GM18870 (cell line): ENCODE measurements at regions not wholly inside any gene's neighbourhood (a gene's known extent, or its start where the extent isn't known, plus 50 kb on each side); places are given as distances from the start of the nearest gene placed in this dataset.

ENCODE experiments used
- ATAC-seq: cut with Tn5 transposase; IDR thresholded peaks from one replicate; pipeline ENCODE4 v1.9.1; 2021; ENCODE audit warnings: moderate library complexity; ENCODE audit not compliant: unreplicated experiment

DNA sequence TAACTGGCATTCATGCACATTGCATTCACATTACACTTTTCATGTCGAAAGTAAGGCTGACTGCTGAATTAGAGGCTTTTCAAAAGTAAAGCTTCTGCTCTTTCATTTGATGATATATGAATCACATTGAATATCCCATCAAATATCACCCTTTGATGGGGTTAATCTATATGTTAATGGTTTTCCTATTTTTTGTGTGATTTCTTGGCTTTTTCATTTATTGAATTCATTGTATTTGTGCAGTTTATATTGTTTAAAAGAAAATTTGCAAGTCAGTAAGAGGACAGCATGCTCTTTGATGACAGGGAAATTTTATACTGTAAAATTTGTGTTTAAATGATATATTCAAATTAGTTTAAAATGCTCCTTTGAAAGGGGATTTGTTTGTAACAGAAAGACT is 344.1 kb downstream of the PCDH10 start:
- ATAC-seq: no peak

DNA sequence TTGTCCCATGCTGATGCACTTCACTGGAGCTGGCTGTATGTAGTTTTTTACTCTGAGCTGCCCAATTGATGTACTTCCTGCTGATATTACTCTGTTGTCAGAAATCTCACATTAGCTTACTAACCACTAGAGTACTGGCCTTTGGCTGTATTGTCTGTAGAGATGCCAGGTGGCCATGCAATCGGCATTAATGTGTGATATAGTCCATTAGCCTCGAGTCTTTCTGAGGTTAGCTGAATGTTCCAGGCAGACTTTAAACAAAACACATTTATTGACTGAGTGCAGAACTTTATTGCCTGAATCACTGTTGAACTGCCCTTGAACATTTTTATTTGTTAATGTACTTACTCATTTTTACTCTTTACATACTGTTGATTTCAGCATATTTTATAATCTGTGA is 335.2 kb downstream of the PCDH10 start:
- no peak for ATAC-seq

DNA sequence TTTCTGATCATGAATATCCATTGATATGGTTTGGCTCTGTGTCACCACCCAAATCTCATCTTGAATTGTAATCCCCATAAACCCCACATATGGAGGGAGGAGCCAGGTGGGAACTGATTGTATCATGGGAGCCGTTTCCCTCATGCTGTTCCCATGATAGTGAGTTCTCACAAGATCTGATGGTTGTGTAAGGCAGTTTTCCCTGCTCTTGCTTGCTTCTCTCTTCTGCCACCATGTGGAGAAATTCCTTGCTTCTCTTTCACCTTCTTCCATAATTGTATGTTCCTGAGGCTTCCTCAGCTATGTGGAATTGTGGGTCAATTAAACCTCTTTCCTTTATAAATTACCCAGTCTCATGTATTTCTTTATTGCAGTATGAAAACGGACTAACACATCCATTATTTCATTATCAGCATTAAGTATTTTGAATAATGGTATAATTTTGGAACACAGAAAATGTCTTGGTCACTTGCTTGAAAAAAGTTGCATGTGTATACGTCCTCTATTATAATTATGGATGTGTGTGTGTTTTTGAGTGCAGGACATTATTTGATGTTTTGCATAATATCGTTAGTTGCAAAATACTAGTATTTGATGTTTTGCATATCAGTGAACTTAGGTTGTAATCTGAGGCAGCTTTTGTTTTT is 334.6 kb downstream of the PCDH10 start:
- no peak for ATAC-seq

DNA sequence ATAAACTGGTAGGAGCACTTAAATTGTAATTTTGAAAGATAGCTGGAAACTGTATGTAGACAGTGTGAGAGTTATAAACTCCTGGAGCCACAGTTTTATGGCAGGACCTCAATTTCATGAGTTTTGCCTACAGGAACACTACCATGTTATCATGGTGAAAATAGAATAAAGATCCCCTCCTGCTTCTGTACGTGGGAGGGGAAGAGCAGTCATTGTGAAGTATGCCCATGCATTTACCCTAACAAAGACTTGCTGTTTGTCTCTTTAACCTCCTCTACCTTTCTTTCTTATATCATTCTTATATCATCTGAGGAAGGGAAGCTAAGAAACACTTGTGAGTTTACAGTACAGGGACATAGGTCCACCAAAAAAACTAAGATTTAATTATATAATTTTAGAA is 327.0 kb downstream of the PCDH10 start:
- no peak for ATAC-seq

DNA sequence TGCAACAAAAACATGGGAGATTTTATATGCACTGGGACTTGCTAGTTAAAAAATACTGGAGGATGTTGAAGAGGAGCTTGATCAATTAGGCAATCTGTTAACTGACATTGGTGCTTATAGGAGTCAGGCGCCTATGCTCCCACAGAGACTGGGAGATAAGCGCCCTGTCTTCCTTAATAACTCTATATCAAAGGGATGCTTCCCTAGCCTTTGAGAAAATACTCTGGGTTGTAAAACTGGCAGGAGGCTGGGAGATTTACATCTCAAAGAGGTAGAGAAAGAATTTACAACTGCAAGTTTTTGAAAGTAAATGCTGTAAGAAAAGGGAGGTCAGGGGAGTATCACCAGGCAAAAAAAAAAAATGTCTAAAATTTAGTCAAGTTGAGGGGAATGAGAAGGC is 325.4 kb downstream of the PCDH10 start:
- ATAC-seq: no peak

DNA sequence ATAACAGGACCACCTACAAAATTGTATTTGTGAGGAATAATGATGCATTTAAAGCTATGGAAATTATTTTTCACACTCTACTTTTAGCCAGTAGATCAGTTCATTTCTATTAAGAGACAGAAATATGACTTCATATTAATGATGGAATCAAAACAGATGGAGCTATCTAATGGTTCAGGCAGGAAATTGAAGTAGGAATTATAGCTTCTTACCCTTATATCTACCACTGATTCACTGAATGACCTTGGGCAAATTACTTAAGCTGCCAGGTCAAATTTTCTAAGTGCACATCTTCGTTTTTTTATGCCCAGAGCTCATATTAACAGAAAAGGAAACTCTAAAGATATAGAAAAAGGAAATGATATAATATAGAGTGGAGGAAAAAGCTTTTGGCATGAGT is 323.1 kb downstream of the PCDH10 start:
- ATAC-seq: no peak

DNA sequence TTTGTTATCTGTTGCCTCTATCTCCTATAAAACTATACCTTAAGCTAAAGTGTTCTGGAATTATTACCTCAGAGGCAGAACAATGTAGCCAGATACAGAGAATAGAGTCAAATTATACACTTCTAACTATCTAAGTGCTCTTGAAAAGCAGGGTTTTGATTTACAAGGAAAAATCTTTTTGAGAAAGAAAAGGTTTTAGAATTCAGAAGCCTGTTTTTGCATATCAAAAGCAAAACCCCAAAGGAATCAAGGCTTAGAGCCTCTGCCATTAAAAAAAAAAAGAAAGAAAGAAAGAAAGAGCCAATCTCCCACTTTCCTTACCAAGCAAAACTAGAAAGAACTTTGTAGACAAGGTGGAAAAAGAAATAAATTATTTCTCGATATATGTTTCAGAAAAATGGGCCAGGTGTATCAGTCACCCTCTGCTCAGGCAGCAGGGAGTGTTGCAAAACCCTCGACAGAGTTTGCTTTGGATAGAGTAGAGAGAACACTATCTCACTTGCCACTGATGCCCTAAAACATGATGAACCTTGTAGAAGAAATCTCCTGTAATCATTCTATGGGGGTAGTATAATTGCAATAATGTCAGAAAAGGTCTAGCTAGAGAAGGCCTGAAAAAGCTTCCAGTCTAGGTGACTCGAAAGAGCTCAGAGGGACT is 318.3 kb downstream of the PCDH10 start:
- no peak for ATAC-seq

DNA sequence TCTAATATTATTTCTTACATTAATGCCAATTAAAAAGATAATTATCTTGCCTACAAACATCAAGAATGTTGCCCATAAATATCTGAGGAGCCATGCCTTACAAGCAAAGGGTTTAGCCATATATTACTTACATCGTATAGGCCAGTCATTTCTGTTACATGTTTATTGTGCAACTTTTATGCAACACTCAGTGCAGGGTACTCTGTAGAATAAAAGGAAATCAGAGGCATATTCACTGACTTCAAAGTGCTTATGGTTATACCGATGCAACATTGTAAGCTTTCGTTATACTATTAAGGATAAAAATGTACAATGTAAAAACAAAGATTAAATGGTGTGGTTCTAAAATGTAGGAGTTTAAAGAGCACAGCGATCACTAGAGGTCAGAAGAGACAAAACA is 315.9 kb downstream of the PCDH10 start:
- ATAC-seq: no peak

DNA sequence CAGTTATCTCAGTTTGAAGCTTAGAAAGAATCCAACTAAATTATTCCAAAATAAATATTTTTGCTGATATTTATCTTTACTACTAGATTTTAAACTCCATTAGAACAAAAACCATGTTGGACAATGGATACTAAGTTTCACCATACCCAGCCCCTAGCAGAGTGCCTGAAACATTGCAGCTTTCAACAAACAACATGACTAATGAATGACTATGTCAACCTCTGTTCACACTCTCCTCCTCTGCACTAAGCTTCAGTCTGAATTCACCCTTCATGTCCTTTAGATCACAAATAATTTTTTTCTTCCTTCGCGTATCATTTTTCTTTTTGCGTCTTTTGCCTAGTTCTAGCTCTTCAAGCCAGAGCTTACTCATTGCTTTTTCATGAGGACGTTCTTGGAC is 315.2 kb downstream of the PCDH10 start:
- ATAC-seq: no peak

DNA sequence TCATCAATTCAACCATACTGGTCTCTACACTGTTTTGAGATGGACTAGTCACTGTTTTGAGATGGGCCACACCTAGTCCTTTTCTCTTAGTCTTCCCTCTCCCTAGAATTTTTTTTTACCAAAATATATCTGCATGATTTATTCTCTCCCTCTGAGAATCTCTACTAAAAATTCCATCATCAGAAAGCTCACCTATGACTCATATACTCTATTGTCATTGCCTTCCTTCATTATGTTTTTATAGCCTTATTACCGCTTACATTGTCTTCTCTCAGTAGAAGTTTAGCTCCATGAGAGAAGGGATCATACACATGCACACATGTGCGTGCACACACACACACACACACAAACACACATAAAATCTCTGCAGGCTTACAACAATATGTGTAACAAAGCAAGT is 303.6 kb downstream of the PCDH10 start:
- ATAC-seq: no peak

DNA sequence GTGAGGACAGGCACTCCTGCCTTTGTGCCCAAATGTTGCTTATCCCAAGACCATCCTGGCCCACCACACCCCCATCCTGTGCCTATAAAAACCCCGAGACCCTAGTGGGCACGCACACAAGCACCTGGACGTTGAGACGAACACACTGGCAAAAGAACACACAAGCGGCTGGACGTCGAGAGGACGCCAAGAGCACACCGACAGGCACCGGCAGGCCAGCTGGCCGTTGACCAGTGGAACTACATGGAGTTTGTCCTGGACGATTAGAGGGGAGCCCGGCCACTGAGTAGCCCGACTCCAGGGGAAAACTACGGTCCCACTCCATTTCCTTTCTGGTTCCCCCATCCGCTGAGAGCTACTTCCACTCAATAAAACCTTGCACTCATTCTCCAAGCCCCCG is 301.7 kb downstream of the PCDH10 start:
- no peak for ATAC-seq

DNA sequence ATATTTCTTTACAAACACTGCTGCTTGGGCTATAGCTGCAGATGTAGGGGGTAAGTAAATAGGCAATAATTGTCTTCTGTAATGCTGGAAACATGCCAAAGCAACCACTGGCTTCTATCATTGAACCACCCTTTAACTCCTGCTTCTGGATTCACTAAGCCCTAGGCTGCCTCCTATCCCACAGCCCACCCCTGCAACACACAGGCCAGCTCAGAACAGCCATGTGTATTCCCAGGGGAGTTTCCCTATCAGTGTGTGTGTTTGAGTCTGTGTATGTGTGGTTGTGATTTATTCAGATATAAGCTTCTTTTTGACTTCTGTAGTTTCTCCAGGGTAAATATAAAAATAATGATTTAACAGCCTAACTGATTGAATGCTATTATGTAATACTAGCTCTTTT is 291.3 kb downstream of the PCDH10 start:
- no peak for ATAC-seq

DNA sequence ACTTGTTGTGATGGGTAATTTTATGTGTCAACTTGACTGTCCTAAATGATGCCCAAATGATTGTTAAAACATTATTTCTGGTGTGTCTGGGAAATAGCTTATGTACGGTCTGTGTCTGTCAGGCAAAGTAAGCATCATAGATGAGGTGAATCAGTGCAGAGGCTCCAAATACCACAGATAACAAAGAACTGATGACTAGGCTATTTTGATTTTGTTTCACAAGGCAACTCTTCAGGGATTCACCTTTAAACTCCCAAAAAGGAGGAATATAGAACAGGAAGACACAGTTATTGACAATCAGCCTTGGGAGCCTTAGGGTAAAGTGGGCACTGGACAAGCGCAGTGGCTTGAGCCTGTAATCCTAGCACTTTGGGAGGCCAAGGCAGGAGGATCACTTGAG is 290.7 kb downstream of the PCDH10 start:
- no peak for ATAC-seq

DNA sequence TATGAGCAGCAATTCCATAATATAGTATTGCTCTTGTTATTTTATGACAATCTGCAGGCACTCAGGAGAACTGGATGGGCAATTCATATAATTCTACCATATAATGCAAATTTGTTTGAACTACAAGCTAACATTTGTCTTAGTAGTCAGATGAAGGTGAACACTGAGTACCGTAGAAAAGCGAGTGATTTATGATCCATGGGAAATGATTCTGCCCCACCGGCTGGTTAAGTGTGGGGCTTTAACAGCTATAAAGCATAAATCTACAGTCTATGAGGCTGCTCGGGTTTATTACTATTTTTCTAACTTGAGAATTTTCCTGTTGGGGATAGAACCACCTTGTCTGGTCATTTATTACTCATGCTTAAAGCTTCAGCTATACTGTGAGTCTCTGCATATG is 275.5 kb downstream of the PCDH10 start:
- no peak for ATAC-seq

DNA sequence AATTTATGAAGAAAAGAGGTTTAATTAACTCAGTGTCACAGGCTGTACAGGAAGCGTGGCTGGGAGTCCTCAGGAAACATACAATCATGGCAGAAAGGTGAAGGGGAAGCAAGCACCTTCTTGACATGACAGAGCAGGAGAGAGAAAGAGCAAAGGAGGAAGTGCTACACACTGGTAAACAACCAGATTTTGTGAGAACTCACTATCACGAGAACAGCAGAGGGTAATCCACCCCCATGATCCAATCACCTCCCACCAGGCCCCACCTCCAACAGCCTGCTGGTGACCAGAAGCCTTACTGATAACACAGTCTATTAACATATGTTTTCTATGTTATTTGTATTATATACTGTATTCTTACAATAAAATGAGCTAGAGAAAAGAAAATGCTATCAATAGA is 254.8 kb downstream of the PCDH10 start:
- no peak for ATAC-seq

DNA sequence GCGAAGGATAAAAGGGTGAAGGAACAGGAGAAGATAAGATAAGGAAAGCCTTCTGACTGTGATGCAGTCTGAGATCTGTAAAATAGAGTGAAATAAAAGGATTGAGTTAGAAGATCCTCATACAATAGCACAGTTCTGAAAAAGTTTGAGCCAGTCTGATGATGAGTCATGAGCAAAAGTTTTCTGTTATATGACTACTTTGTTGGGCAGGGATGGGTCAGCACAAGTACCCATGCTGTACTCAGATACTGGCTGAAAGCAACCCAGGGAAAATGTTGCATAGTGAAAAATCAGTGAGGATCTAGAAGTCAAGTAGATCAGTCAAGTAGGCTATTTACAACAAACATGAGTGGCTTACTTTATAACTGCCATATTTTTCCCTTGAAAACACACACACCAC is 253.5 kb downstream of the PCDH10 start:
- no peak for ATAC-seq

DNA sequence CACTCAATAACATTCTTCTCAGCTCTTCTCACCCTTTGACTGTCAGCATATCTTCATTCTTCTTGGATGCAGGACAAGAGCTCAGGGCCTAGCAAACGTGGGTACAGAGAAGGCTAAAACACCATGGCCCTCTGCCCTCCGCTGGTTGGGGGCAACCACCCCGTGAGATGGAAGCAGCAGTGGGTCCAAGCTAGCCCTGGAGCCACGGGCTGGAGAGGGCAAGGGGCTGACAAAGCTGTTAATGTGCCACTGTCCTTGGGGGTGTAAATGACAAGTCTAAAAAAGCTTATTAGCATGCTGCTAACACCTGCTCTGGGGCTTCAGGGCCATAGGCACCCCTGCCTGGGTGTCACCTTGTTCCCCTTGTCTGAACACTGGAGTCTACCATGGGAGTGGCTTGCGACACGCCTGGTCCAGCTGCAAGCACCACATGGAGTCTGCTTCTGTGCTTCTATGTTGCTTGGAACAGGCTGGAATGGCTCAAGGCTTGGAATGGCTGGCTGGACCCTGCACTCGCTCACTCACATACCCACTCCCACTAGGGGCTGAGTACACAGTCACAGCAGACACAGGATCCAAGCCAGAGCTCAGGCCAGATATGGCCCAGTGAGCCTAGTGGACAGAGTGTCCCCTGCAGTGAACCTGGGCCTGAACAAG is 246.0 kb downstream of the PCDH10 start:
- no peak for ATAC-seq

DNA sequence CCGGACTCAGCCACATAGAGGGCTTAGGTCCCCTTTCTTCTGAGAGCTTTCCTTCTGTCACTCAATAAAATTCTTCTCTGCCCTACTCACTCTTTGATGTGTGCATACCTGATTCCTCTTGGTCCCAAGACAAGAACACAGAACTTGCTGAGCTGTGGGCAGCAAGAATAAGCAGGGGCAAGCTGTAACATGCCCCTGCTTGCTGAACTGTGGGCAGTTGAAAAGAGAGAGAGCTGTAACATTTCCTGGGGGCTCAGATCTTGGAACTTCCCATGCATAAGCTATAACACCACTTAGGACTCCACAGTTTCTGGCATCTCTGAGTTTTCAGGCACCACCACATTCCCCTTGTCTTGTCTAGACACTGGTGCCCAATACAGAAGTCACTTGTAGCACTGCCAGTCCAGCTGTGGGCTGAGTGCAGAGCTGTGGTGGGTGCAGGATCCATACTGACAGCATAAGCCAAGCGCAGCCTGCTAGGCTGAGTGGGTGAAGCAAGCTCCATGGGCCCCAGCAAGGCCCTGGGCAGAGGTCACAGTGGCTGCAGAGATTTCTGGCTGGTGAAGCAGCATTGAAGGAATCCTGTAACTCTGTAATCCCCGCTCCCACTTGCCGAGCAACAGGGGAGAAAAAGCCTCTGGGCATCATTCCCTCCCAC is 241.2 kb downstream of the PCDH10 start:
- no peak for ATAC-seq

DNA sequence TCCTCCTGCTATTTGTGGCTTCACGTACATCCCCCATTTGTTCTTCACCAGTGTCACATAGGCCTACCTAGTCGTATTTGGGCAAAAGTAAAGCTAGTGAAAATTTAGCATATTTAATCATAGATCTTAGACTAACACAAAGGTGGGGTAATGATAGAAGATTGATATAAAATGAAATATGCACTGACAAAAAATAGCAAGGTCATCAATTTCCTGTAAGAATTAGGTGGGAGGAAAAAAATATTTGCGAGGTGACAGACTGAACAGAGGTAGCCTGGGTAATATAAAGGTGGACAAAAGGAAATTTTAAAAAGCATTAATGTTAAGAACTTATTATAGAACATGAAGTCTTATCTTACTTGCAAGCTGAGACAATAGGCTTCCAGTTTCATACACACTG is 239.9 kb downstream of the PCDH10 start:
- ATAC-seq: no peak

DNA sequence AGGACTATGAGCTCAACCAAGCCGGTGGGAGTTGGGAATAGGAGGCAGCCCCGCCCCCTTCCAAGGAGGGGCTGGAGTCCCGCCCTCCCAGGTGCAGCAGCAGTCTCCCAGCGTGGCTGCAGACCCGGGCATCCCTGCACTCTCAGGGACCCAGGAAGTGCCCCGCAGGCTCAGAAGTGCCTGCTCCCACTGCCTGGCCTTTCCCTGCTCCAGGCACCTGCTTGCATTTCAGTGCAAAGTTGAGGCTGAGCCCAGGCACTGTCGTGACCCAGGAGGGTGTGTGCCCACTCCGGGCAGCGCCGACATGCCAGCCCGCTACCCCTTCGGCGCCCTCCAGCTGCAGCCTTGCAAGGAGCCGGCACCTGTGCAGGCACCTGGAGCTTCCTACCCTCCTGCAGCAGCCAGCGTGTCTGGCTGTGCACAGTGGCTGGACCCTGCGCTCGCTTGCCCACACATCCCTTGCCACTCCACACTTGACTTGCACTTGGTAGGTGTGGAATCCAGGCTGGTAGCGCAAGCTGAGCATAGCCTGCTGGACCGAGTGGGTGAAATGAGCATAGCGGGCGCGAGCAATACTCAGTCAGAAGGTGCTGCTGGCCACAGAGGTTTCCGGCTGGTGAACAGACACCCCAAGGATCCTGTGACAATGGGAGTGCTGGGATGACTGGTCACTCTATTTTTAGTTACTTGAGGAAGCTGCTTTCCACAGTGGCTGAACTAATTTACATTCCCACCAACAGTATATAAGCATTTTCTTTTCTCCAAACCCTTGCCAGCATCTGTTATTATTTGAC is 236.3 kb downstream of the PCDH10 start:
- no peak for ATAC-seq
